ENCODE measurements at regions not wholly inside any gene's neighbourhood (a gene's known extent, or its start where the extent isn't known, plus 50 kb on each side); places are given as distances from the start of the nearest gene placed in this dataset.

- TF ChIP-seq CTCF (IDR thresholded peaks at IDR 0.05) (no peak), POLR2A (IDR thresholded peaks at IDR 0.05) (no peak)
Measured at GRCh38 chr9:28289746-28290145, 716.5 kb upstream of the C9orf72 start.

Measured in lower leg skin (tissue), 3 donors.